ENCODE measurements at regions not wholly inside any gene's neighbourhood (a gene's known extent, or its start where the extent isn't known, plus 50 kb on each side); places are given as distances from the start of the nearest gene placed in this dataset.

DNA sequence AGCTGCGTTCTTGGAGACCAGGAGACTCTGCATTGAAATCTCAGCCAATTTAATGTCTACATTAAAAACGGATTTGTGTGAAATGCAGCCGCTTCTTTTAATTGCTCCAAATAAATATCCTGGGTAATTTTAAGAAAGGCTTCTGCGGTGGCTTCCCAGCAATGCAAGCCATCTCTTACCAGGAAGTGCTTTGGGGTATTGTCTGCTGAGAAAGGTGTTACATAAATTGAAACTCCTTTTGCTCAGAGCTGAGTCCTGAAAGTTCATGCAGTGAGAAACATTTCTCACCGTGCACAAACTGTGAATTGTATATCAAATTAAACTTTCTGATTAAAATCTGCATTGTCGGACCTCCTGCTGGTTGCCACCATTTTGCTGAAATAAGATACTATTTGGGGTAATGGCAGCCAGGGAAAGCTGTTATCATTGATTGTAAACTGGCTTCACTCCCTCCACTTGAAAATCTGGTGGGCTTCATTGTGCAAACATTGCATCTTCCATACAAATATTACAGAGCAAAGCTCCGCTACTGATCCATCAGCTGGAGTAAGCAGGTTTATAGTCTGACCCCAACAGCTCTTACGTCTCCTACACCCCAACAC lies 59.5 kb downstream of the ZIC5 start:
- DNase-seq (no peak), ATAC-seq (peak in 1 of 2 donors; percentile 50)
- Mint-ChIP-seq H3K36me3 (ENCODE audit: insufficient read depth) (no peaks in the 10 kb centered on the region), H3K4me3 (no peak overlapping the region), H3K9me3 (no peaks in the 10 kb centered on the region), H3K4me1 (ENCODE audit: low read depth) (peaks cover 26% of the 10 kb centered on the region), H3K27me3 (ENCODE audit: low read depth) (no peaks in the 10 kb centered on the region)

DNA sequence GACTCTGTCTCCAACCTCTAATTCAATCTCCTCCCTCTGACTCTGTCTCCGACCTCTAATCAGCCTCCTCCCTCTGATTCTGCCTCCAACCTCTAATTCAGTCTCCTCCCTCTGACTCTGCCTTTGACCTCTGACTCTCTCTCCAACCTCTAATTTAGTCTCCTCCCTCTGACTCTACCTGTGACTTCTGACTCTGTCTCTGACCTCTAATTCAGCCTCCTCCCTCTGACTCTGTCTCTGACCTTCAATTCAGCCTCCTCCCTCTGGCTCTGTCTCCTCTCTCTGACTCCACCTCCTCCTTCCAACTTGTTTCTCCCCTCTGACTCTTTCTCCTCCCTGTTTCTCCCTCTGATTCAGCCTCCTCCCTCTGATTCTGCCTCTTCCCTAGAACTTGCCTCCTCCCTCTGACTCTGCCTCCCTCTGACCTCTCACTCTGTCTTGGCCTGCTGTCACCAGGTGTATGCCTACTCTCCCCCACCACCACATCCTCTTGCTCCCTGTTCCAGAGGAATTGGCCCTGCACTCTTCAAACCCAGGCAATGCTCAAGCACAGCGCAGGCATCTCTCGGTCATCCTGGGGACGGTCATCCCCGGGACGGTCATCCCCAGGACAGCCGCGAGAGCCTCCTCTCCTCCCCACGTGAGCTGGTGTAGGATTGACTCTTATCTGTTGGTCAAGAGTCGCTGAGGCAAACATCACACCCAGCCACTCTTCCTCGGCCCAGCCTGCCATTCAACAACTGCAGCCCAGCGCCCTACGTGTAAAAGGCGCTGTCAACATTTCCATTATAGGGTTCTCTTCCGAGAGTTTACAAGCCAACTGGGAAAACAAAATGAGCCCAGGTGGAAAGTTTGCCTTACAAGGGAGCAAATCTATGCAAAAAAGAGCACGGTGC lies 60.2 kb downstream of the ZIC5 start:
- no peaks in the 10 kb centered on the region for H3K36me3 Mint-ChIP-seq (ENCODE audit: insufficient read depth)
- no peak overlapping the region for H3K4me3 Mint-ChIP-seq
- no peaks in the 10 kb centered on the region for H3K27me3 Mint-ChIP-seq (ENCODE audit: low read depth)
- no peaks in the 10 kb centered on the region for H3K9me3 Mint-ChIP-seq
- peaks cover 20% of the 10 kb centered on the region for H3K4me1 Mint-ChIP-seq (ENCODE audit: low read depth)
- no peak for ATAC-seq
- DNase-seq = no peak

DNA sequence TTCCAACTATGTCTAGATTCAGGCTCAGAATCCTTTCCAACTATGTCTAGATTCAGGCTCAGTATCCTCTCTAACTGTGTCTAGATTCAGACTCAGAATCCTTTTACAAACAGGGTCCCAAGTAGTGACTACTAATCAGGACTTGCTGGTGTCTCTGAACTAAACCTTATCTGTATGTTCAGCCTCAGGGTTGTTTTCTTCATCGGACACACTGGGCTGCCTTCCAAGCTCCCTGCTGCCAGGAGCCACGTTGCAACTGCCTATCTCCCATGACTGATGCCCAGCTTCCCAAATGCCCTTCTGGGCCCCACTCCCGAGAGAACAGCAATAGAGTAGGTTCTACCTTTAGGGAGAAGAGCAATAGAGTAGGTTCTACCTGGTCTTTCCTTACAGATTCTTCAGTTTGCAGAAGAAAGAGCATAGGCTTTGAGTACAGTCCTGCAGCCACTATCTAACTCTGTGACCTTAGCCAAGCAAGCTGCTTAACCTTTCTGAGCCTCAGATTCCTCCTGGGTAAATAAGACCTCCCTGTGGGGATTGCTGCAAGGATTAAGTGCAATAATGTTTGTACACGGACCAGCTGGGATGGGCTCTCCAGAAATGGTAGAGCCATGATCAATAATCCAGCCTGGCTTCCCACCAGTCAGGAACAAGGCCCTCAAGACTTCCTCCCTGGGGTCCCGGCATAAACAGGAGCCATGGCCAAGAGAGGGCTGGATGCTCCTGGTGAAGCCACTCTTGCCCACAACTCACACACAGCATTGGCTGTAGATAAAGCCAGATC lies 61.5 kb downstream of the ZIC5 start:
- DNase-seq (no peak), ATAC-seq (no peak)
- Mint-ChIP-seq H3K4me1 (ENCODE audit: low read depth) (peaks cover 19% of the 10 kb centered on the region), H3K27me3 (ENCODE audit: low read depth) (peaks cover 8% of the 10 kb centered on the region), H3K9me3 (no peaks in the 10 kb centered on the region), H3K4me3 (no peak overlapping the region), H3K36me3 (ENCODE audit: insufficient read depth) (no peaks in the 10 kb centered on the region)

DNA sequence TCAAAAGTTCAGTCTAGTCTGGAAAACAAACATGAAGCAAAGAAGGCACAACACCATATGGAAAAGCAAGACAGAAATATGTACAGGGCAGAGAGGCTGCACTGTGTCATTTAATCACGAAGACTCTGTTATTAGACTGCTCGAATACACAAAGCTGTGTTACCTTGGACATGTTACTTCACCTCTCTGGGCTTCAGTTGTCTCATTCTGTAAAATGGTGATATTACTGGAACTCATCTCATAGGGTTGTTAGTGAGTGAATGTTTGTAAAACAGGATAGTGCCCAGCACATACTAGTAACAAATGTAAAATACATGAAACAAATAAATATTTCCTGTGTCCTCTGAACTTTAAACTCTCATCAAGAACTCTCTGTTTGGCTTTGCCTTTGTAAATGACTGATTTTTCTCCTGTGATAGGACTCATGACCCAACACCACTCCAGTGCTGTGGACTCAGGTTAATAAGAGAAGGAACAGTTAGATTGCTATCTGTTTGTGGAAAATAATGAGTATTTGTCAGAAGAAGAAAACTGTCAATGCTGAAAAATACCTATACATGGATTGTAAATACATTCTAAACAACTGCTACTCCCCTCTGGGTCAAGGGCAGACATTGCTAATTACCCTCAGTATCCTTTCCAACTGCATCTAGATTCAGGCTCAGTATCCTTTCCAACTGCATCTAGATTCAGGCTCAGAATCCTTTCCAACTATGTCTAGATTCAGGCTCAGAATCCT lies 62.3 kb downstream of the ZIC5 start:
- ATAC-seq = no peak
- H3K9me3 Mint-ChIP-seq = no peaks in the 10 kb centered on the region
- H3K4me3 Mint-ChIP-seq = no peak overlapping the region
- no peak for DNase-seq
- H3K4me1 Mint-ChIP-seq (ENCODE audit: low read depth) = peaks cover 19% of the 10 kb centered on the region
- no peaks in the 10 kb centered on the region for H3K36me3 Mint-ChIP-seq (ENCODE audit: insufficient read depth)
- peaks cover 9% of the 10 kb centered on the region for H3K27me3 Mint-ChIP-seq (ENCODE audit: low read depth)

DNA sequence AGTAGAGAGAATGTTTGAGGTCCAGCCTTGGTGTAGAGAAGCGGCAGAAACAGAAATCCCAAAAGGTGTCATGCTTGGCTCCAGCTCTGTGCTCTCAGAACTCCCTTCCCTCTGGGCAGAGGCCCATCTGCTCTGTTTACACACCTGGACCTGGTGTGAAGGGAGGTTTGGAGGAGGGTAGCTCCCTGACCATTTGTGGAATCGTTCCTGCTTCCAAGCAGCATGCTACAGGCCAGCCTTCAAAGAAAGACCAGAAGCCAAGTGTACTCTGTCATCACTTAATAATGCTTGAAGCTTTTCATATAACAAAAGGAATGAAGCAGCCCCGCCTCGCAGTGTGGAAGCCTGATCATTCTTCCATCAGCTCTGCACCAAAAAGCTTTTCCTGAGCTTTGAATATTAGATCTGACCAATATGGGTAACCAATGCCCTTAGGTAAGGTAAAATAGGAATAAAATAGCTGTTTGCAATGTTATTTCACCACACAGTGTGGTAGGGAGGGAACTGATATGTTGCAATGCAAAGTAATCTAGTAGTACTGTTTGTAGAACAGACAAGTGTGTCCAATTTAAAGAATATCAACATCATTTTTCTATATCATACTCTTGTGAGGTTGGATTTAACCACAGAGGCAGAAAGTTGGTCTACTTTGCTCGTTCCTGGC lies 63.3 kb downstream of the ZIC5 start:
- DNase-seq = no peak
- Mint-ChIP-seq H3K4me1 (ENCODE audit: low read depth) (peaks cover 15% of the 10 kb centered on the region), H3K36me3 (ENCODE audit: insufficient read depth) (no peaks in the 10 kb centered on the region), H3K9me3 (no peaks in the 10 kb centered on the region), H3K4me3 (no peak overlapping the region), H3K27me3 (ENCODE audit: low read depth) (peaks cover 14% of the 10 kb centered on the region)
- ATAC-seq = no peak

DNA sequence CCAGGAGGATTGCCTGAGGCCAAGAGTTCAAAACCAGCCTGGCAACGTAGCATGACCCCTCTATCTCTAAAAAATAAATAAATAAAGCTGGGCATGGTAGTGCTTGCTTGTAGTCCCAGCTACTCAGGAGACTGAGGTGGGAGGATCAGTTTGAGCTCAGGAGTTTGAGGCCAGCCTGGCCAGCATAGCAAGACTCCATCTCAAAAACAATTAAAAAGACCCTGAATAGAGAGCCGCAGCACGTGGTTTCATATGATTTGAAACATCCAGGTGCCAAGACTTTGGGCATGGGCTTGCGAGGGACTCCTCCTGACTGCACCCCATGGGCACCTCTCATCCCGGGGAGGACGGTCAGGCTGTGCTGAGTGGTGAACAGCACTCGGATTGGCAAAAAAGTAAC lies 63.9 kb downstream of the ZIC5 start:
- no peak overlapping the region for H3K4me3 Mint-ChIP-seq
- H3K36me3 Mint-ChIP-seq (ENCODE audit: insufficient read depth) = no peaks in the 10 kb centered on the region

DNA sequence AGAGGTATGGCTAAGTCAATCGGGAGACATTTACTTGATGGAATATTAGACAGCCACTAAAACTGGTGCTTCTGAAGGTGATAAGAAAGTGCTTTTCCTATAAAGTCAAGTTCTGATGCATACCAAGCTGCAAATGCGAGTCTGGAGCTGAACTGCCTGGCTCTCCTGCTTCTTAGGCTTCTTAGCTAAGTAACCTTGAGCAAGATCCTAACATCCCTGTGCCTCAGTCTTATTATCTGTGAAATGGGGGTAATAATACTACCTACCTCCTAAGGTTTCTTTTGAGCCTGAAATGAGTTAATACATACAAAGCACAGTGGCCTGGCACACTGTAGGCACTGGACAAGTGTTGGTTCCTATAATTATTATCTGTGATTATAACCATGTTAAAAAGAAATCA lies 64.5 kb downstream of the ZIC5 start:
- Mint-ChIP-seq H3K9me3 (no peaks in the 10 kb centered on the region), H3K36me3 (ENCODE audit: insufficient read depth) (no peaks in the 10 kb centered on the region), H3K4me1 (ENCODE audit: low read depth) (peaks cover 12% of the 10 kb centered on the region), H3K4me3 (no peak overlapping the region), H3K27me3 (ENCODE audit: low read depth) (peaks cover 18% of the 10 kb centered on the region)
- ATAC-seq (no peak), DNase-seq (no peak)

More for the DNA sequence above, 63.9 kb downstream of the ZIC5 start:
- ATAC-seq (no peak), DNase-seq (no peak)
- Mint-ChIP-seq H3K27me3 (ENCODE audit: low read depth) (peaks cover 16% of the 10 kb centered on the region), H3K9me3 (no peaks in the 10 kb centered on the region), H3K4me1 (ENCODE audit: low read depth) (peaks cover 15% of the 10 kb centered on the region)

DNA sequence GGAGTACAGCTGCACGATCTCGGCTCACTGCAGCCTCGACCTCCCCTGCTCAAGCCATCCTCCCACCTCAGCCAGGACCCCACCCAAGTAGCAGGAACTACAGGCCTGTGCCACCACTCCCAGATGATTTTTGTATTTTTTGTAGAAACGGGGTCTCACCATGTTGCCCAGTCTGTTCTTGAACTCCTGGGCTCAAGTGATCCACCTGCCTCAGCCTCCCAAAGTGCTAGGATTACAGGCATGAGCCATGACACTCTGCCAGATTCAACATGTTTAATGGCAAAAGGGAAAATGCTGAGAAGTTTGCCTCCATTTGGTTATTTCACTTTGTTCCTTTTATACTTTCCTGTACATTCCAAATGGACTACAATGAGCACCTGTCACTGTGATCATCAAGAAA lies 65.8 kb downstream of the ZIC5 start:
- no peak for ATAC-seq
- Mint-ChIP-seq H3K9me3 (no peaks in the 10 kb centered on the region), H3K36me3 (ENCODE audit: insufficient read depth) (no peaks in the 10 kb centered on the region), H3K4me3 (no peak overlapping the region), H3K4me1 (ENCODE audit: low read depth) (peaks cover 2% of the 10 kb centered on the region), H3K27me3 (ENCODE audit: low read depth) (peaks cover 27% of the 10 kb centered on the region)
- DNase-seq = no peak

DNA sequence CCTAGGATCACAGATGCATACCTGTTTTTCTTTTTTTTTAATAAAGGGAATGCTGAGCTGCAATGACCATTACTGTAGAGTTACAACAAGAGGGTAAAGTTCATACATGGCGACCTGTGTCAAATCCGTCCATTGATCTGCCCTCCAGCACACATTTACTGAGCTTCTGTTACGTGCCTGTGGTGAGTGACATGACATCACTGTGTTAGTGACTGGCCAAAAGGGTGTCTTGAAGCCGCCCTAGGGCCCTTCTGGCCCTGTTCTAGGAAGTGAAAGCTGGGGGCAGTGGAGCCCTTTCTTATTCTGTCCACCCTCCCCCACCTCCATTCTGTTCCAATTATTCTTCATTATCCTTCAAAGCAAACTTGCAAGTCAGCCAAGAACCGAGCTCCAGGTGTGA lies 66.3 kb downstream of the ZIC5 start:
- Mint-ChIP-seq H3K4me1 (ENCODE audit: low read depth) (peaks cover under 1% of the 10 kb centered on the region), H3K27me3 (ENCODE audit: low read depth) (peaks cover 31% of the 10 kb centered on the region), H3K9me3 (no peaks in the 10 kb centered on the region), H3K36me3 (ENCODE audit: insufficient read depth) (no peaks in the 10 kb centered on the region), H3K4me3 (no peak overlapping the region)
- ATAC-seq (no peak), DNase-seq (no peak)

DNA sequence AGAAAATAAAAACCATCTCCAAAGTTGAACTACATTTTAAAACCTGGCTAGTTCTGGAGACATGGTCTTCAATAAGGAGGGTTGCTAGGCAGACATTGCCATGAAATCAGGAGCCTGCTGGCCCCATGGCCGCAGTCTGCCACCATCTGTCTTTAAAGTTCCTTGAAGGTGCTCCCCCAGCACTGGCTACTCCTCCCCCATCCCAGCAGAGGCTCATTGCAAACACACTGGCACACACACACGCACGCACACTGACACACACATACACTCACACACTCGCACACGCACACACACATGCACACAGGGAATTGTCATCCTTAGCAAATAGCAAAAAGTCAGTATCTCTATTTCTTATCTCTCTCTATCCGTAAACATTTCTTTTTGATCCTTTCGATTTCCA lies 68.4 kb downstream of the ZIC5 start:
- no peak for ATAC-seq
- H3K4me1 Mint-ChIP-seq (ENCODE audit: low read depth) = no peaks in the 10 kb centered on the region
- H3K4me3 Mint-ChIP-seq = no peak overlapping the region
- no peak for DNase-seq
- peaks cover 48% of the 10 kb centered on the region for H3K27me3 Mint-ChIP-seq (ENCODE audit: low read depth)
- H3K9me3 Mint-ChIP-seq = no peaks in the 10 kb centered on the region
- H3K36me3 Mint-ChIP-seq (ENCODE audit: insufficient read depth) = no peaks in the 10 kb centered on the region

DNA sequence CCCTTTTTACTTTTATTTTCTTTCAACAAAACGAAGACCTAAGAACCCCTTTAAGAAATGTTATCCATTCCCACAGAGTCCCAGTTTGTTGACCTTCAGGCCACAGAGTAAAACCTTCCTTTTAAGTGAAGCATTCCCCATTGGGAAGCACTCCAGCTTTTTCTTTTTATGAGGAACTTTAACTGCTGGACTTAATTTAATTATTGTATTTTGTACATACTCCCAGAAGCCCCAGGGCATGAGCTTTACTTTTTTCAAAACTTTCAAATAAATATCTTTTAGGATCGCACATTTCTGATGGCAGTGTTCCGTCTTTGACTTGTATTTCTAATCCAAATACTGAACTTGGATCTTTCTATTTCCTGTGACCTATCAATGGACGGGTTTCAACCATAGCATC lies 68.9 kb downstream of the ZIC5 start:
- Mint-ChIP-seq H3K4me3 (no peak overlapping the region), H3K4me1 (ENCODE audit: low read depth) (no peaks in the 10 kb centered on the region), H3K36me3 (ENCODE audit: insufficient read depth) (no peaks in the 10 kb centered on the region), H3K27me3 (ENCODE audit: low read depth) (peaks cover 52% of the 10 kb centered on the region), H3K9me3 (no peaks in the 10 kb centered on the region)
- DNase-seq = no peak
- ATAC-seq = no peak

DNA sequence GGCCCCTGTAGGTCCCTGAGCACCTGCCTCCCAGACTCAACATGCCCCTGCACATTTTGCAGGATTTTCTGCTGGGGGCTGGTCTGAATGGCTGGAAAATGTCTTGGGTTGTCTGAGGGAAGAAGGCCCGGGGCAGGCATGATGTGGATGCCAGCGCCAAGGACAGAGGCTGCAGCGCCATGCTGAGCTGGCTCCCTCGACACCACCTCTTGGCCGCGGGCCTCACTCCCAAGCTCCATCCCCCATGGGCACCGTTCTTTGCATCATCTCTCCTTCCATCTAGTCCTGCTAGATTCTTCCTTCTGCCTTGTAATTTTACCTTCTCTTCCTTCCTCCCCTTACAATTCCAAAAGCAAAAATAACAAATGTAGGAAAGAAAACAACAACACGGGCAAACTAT lies 70.6 kb downstream of the ZIC5 start:
- H3K27me3 Mint-ChIP-seq (ENCODE audit: low read depth) = peaks cover 65% of the 10 kb centered on the region
- H3K4me1 Mint-ChIP-seq (ENCODE audit: low read depth) = no peaks in the 10 kb centered on the region
- H3K9me3 Mint-ChIP-seq = no peaks in the 10 kb centered on the region
- no peak overlapping the region for H3K4me3 Mint-ChIP-seq
- ATAC-seq = no peak
- no peak for DNase-seq
- H3K36me3 Mint-ChIP-seq (ENCODE audit: insufficient read depth) = no peaks in the 10 kb centered on the region

DNA sequence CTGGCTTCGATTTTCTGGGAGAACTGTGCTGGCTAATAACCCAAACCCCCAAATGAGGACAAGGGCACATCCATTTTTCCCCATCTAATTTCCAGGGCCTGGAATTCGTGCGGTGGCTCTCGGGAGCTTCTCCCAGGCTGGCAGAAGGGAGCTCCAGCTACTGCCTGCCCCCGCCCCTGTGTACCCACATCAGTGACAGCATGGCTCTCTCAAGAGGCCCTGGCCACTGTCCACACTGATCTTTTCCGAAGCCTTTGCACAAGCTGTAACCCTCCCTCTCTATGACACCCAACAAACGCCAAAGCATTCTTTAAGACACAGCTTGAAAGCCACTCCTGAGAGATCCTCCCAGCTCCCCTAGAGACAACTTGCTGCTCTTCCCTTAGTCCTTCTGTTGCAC lies 73.1 kb downstream of the ZIC5 start:
- DNase-seq = no peak
- ATAC-seq = no peak
- peaks cover 71% of the 10 kb centered on the region for H3K27me3 Mint-ChIP-seq (ENCODE audit: low read depth)
- H3K4me1 Mint-ChIP-seq (ENCODE audit: low read depth) = peaks cover 9% of the 10 kb centered on the region
- H3K9me3 Mint-ChIP-seq = no peaks in the 10 kb centered on the region
- no peak overlapping the region for H3K4me3 Mint-ChIP-seq
- H3K36me3 Mint-ChIP-seq (ENCODE audit: insufficient read depth) = no peaks in the 10 kb centered on the region

DNA sequence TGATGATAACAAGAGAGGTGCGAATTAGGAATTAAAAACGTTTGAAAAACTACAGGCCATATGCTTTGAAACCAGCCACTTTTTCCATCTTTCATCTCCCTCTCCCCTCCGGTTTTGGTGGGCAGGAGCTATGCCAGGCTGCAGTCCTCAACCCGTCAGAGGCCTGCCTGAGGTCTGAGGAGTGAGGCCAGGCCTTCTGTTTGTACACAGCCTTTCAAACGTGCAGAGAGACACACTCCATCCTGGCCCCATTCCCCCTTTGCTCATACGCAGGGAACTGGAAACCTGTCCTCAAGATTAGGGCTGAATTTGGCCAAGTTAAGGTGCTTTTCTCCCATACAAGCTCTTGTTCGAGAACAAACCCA lies 74.5 kb downstream of the ZIC5 start:
- H3K9me3 Mint-ChIP-seq = no peaks in the 10 kb centered on the region
- DNase-seq (no peak), ATAC-seq (no peak)
- H3K36me3 Mint-ChIP-seq (ENCODE audit: insufficient read depth) = peaks cover 3% of the 10 kb centered on the region
- no peak overlapping the region for H3K4me3 Mint-ChIP-seq
- peaks cover 66% of the 10 kb centered on the region for H3K27me3 Mint-ChIP-seq (ENCODE audit: low read depth)
- peaks cover 9% of the 10 kb centered on the region for H3K4me1 Mint-ChIP-seq (ENCODE audit: low read depth)
